K562 (cell line): ENCODE measurements at regions not wholly inside any gene's neighbourhood (a gene's known extent, or its start where the extent isn't known, plus 50 kb on each side); places are given as distances from the start of the nearest gene placed in this dataset.
"Not testable (repeated sequence)": the region's sequence is repeated elsewhere in the genome, so short reads cannot be mapped to it uniquely, and the experiment has no call there.

Experiments used
- ATAC-seq: fragments of 200-7000 bp; cut with Tn5 transposase; 3 replicates; pipeline ENCODE4 v1.9.1; 2020; ENCODE audit warnings: moderate library complexity
- BruUV-seq: library from RNA; stranded (reverse); fragments of 400-500 nt; replicated peaks from 2 replicates; lab custom pipeline; 2021; lab: Mats Ljungman, UMichigan
- CTCF ChIA-PET: fragments of 300-600 bp; formaldehyde crosslinking; extraction: SDS; loops from one replicate; lab custom pipeline; 2021; ENCODE audit warnings: low intra/inter-chr PET ratio; lab: Yijun Ruan, JAX
- POLR2A ChIA-PET: fragments of 300-600, 350-650 bp; sonication (Branson Sonifier 250); formaldehyde crosslinking; extraction: SDS; loops from one replicate; lab custom pipeline; 2021; ENCODE audit warnings: antibody characterized with exemption, inconsistent platforms; lab: Yijun Ruan, JAX
- DNase-seq, 4 experiments: peaks; one replicate each; pipeline versions ENCODE4 v3.0.0 to v3.0.0-alpha.2; 2011 to 2018; ENCODE audit warnings: low spot score in 3 of 4, mixed read lengths in 3 of 4; ENCODE audit errors: extremely low read depth in 1 of 4
- FAIRE-seq: peaks from 2 replicates; lab custom pipeline; 2011; peaks lifted over from hg19 to GRCh38; lab: Jason Lieb, UNC
- H2AFZ ChIP-seq: 2 replicates; pipeline ENCODE4 v1.6.0; 2011; ENCODE audit warnings: low read depth, low read length, control low read depth, inconsistent platforms
- H3K27ac ChIP-seq: fragments of 200-600 bp; 3 replicates; pipeline ENCODE4 v1.8.0; 2011; ENCODE audit warnings: low read depth, mild to moderate bottlenecking, control low read depth, inconsistent platforms, low read length, moderate library complexity, mixed read lengths; ENCODE audit errors: extremely low read depth
- H3K27me3 ChIP-seq, 2 experiments: fragments of 300-600 bp in 1 of 2; 2 replicates in 1 of 2; 3 replicates in 1 of 2; pipeline versions ENCODE4 v1.6.0 to v1.8.0; 2011; ENCODE audit warnings: inconsistent platforms in 2 of 2, low read length in 2 of 2, mild to moderate bottlenecking in 1 of 2, mixed read lengths in 1 of 2, moderate library complexity in 1 of 2; ENCODE audit not compliant: control insufficient read depth in 2 of 2, insufficient read depth in 2 of 2
- H3K36me3 ChIP-seq: fragments of 300-600 bp; 3 replicates; pipeline ENCODE4 v1.8.0; 2011; ENCODE audit warnings: mild to moderate bottlenecking, low read length, inconsistent platforms; ENCODE audit not compliant: control insufficient read depth, insufficient read depth
- H3K4me1 ChIP-seq, 2 experiments: fragments of 200-600 bp in 1 of 2; replicated peaks in 1 of 2; 2 replicates in 1 of 2; 3 replicates in 1 of 2; pipeline versions ENCODE4 v1.5.1 to v1.8.0; 2011; ENCODE audit warnings: inconsistent platforms in 2 of 2, low read length in 2 of 2, mild to moderate bottlenecking in 1 of 2, mixed read lengths in 1 of 2, moderate library complexity in 1 of 2; ENCODE audit not compliant: control insufficient read depth in 2 of 2, insufficient read depth in 2 of 2
- H3K4me2 ChIP-seq: 2 replicates; pipeline ENCODE4 v1.6.1; 2011; ENCODE audit warnings: low read length, control low read depth, inconsistent platforms, mixed read lengths; ENCODE audit not compliant: insufficient read depth
- H3K4me3 ChIP-seq: fragments of 200-600 bp; sonication (generic), shearing (Covaris generic); 2 replicates; pipeline ENCODE4 v1.5.1; 2016; ENCODE audit warnings: control low read depth, inconsistent platforms
- H3K79me2 ChIP-seq: fragments of 200-600 bp; 3 replicates; pipeline ENCODE4 v1.8.0; 2011; ENCODE audit warnings: low read length, inconsistent platforms; ENCODE audit not compliant: control insufficient read depth, insufficient read depth
- H3K9ac ChIP-seq, 2 experiments: 2 replicates each; pipeline versions ENCODE4 v1.6.0 to v1.6.1; 2011; ENCODE audit warnings: low read depth in 2 of 2, low read length in 2 of 2, control low read depth in 1 of 2, inconsistent platforms in 1 of 2, mild to moderate bottlenecking in 1 of 2, mixed read lengths in 1 of 2; ENCODE audit not compliant: insufficient read depth in 1 of 2
- H3K9me1 ChIP-seq: one replicate; pipeline ENCODE4 v1.6.0; 2011; ENCODE audit warnings: inconsistent platforms, mild to moderate bottlenecking, low read length, moderate library complexity; ENCODE audit not compliant: control insufficient read depth, insufficient read depth
- H3K9me3 ChIP-seq: replicated peaks from 2 replicates; pipeline ENCODE4 v1.5.1; 2011; ENCODE audit warnings: low read depth, low read length, inconsistent platforms; ENCODE audit not compliant: control insufficient read depth, insufficient read depth
- H4K20me1 ChIP-seq: replicated peaks from 2 replicates; pipeline ENCODE4 v1.6.1; 2011; ENCODE audit warnings: low read length, inconsistent platforms, mixed read lengths; ENCODE audit not compliant: control insufficient read depth, insufficient read depth
- CCAR2 ChIP-seq: fragments of 200-400 bp; formaldehyde crosslinking; IDR thresholded peaks from 2 replicates; pipeline ENCODE4 v1.6.1; 2017; ENCODE audit warnings: mild to moderate bottlenecking, low read depth, low read length
- STAT5A ChIP-seq: IDR thresholded peaks from 2 replicates; pipeline ENCODE4 v1.6.1; 2012; ENCODE audit warnings: low read length, inconsistent platforms, borderline replicate concordance
- TGIF2 ChIP-seq: sonication (generic); formaldehyde crosslinking; IDR thresholded peaks from 2 replicates; pipeline ENCODE4 v1.8.1; 2022; ENCODE audit warnings: mild to moderate bottlenecking, missing genetic modification reagents, moderate library complexity
- WGBS: fragments of 100-300 bp; shearing (Covaris generic); methylation state at CpG from one replicate; pipeline ENCODE4 v1.1.6; 2016; ENCODE audit warnings: low coverage, mixed read lengths; ENCODE audit not compliant: insufficient coverage; ENCODE audit errors: missing lambda C conversion rate; 5-methylcytosine and 5-hydroxymethylcytosine counted together
- in situ Hi-C: fragments of 300-500 bp; cut with MboI; formaldehyde crosslinking; loops from 4 replicates; pipeline ENCODE4 v1.15.0; 2018; ENCODE audit warnings: inconsistent platforms, mixed read lengths
- intact Hi-C: fragments of 100-400 bp; cut with micrococcal nuclease; formaldehyde crosslinking; loops from 2 replicates; pipeline ENCODE4 v1.14.2; 2022
- TF ChIP-seq, protein P1 (sequence below), 2 experiments: fragments of 450-650 bp; conservative IDR thresholded peaks; 2 replicates each; pipeline ENCODE4 v1.6.1; 2017; ENCODE audit warnings: mild to moderate bottlenecking in 2 of 2, moderate library complexity in 2 of 2

DNA sequence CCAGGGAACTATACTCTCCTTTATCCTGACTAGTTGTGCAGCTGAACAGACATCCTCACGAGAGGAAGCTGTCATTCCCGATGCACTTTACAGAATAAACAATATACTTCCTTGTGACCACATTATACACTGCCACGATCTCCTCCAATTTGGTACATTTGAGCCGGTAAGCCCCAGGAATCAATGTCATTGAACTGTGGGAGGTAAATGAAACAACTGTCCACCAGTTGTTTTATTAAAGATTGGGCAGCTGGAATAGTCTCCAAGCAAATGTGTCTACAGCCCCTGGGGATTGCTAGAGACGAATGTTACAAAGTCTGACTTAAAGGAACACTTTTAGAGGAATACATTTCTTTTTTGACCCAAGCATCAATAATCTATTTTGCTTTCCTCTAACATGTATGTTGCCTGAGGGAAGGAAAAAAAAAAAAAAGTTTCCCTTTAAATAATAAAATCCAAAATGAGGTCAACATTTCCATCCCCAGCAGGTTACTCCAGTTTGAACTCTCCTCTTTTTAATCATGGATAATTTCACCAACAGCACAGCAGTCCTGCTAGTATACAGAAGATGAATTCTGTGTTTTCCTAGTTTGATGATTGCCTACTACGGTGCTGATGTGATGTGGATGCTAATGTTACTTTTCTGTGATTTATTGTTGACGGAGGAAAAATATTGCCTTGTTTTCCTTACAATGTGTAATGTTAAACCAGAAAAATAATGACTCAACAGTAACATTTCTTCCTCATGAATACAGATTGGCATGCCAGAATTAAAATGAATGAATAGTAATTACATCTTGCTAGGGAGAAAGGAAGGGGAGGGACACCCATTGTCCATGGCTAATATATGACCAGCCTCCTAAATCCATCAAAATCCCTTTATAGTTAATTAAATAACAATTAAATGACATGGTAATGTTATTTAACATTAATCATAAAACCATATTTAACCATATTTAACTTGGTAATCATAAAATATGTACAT, 360.9 kb downstream of the NEBL start (continued):
- TF ChIP-seq, protein P1, sequence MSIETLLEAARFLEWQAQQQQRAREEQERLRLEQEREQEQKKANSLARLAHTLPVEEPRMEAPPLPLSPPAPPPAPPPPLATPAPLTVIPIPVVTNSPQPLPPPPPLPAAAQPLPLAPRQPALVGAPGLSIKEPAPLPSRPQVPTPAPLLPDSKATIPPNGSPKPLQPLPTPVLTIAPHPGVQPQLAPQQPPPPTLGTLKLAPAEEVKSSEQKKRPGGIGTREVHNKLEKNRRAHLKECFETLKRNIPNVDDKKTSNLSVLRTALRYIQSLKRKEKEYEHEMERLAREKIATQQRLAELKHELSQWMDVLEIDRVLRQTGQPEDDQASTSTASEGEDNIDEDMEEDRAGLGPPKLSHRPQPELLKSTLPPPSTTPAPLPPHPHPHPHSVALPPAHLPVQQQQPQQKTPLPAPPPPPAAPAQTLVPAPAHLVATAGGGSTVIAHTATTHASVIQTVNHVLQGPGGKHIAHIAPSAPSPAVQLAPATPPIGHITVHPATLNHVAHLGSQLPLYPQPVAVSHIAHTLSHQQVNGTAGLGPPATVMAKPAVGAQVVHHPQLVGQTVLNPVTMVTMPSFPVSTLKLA (conservative IDR thresholded peaks at IDR 0.05), result no peak
- no peak for TF ChIP-seq STAT5A
- no peak for TF ChIP-seq CCAR2
- no peak for TF ChIP-seq TGIF2

- POLR2A ChIA-PET, CTCF ChIA-PET, H3K27ac ChIP-seq, H3K9ac ChIP-seq, H3K4me2 ChIP-seq, H3K79me2 ChIP-seq, H3K4me1 ChIP-seq, FAIRE-seq, H3K9me1 ChIP-seq, DNase-seq, H3K36me3 ChIP-seq, H4K20me1 ChIP-seq, H3K4me3 ChIP-seq, intact Hi-C loops, in situ Hi-C loops, BruUV-seq, H2AFZ ChIP-seq, H3K9me3 ChIP-seq, H3K27me3 ChIP-seq, ATAC-seq: not testable (repeated sequence)
- 4% methylated on average over 12 of the region's 20 CpGs for WGBS
These were observed 365.7 kb downstream of the NEBL start for GRCh38 chr10:20531241-20531883.
